Spleen (tissue), 7 donors: ENCODE measurements at regions not wholly inside any gene's neighbourhood (a gene's known extent, or its start where the extent isn't known, plus 50 kb on each side); places are given as distances from the start of the nearest gene placed in this dataset.

Source experiments
- CTCF ChIP-seq, 11 experiments: fragments of 200-600 bp in 7 of 11; fragments of 450-650 bp in 4 of 11; sonication (generic) in 4 of 11; IDR thresholded peaks in 8 of 11; conservative IDR thresholded peaks in 3 of 11; 1 replicate in 7 of 11; 2 replicates in 4 of 11; pipeline versions ENCODE4 v1.4.0 to v1.8.0; 2016 to 2021; ENCODE audit warnings: antibody characterized with exemption in 11 of 11, inconsistent platforms in 4 of 11, mild to moderate bottlenecking in 1 of 11
- POLR2A ChIP-seq, 3 donors: fragments of 450-650 bp; IDR thresholded peaks; one replicate each; pipeline ENCODE4 v1.5.1; 2017; ENCODE audit warnings: antibody characterized with exemption in 3 of 3, mild to moderate bottlenecking in 1 of 3
- donor health status: DM: no; HTN: no; CAD: no; lungs with moderate emphysema.
- donor health status: DM: no; HTN: no; CAD: no.
- donor health status: DM: no; HTN: no; CAD: no.

DNA sequence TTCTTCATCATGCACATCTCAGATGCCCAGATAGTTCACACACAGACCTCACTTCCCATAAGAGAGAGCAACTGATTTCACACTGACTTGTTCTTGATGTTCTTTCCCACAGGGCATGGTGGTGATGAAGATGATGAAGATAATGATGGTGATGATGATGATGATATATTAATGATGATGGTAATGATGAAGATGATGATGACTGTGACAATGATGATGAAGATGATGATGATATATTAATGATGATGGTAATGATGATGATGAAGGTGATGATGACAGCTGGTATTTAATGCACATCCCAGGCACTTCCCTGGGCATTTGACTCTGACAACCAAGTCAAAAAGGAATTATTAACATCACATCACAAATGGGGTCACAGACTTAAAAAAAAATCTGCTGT lies 225.2 kb downstream of the MAF start:
- TF ChIP-seq CTCF (IDR thresholded peaks at IDR 0.05 in 8 of 11, conservative IDR thresholded peaks at IDR 0.05 in 3 of 11) (no peak), POLR2A (IDR thresholded peaks at IDR 0.05) (no peak)
